OCI-LY3 (cell line): ENCODE measurements at regions not wholly inside any gene's neighbourhood (a gene's known extent, or its start where the extent isn't known, plus 50 kb on each side); places are given as distances from the start of the nearest gene placed in this dataset.

ENCODE experiments used
- H2AFZ ChIP-seq: fragments of 200-600, 300-600 bp; shearing (Covaris generic); 2 replicates; pipeline ENCODE4 v1.6.0; 2014; ENCODE audit warnings: antibody characterized with exemption, low read depth, low read length
- H3K27ac ChIP-seq: fragments of 200-600, 300-600 bp; sonication (generic); 2 replicates; pipeline ENCODE4 v1.5.1; 2014; ENCODE audit warnings: mild to moderate bottlenecking, low read length, moderate library complexity, mixed read lengths
- H3K27me3 ChIP-seq: fragments of 200-600, 300-600 bp; sonication (generic); 2 replicates; pipeline ENCODE4 v1.6.1; 2014; ENCODE audit warnings: low read depth, low read length, mixed read lengths
- H3K36me3 ChIP-seq: fragments of 200-600, 300-600 bp; sonication (generic); replicated peaks from 2 replicates; pipeline ENCODE3; 2014; ENCODE audit warnings: low read depth, low read length, mixed read lengths
- H3K4me1 ChIP-seq: fragments of 300-600, 200-600 bp; sonication (generic); 2 replicates; pipeline ENCODE4 v1.6.1; 2014; ENCODE audit warnings: low read length, mixed read lengths
- H3K4me2 ChIP-seq: fragments of 200-600, 300-600 bp; sonication (generic); 2 replicates; pipeline ENCODE4 v1.6.1; 2014; ENCODE audit warnings: low read length, mixed read lengths
- H3K4me3 ChIP-seq: fragments of 300-600, 200-600 bp; sonication (generic); 2 replicates; pipeline ENCODE4 v1.5.1; 2014; ENCODE audit warnings: antibody characterized with exemption, mild to moderate bottlenecking, low read length, moderate library complexity
- H3K79me2 ChIP-seq: fragments of 300-600, 200-600 bp; shearing (Covaris generic); 2 replicates; pipeline ENCODE4 v1.6.1; 2014; ENCODE audit warnings: mild to moderate bottlenecking, low read length, mixed read lengths
- H3K9ac ChIP-seq: fragments of 300-600, 200-600 bp; shearing (Covaris generic); 2 replicates; pipeline ENCODE4 v1.6.0; 2014; ENCODE audit warnings: mild to moderate bottlenecking, low read length, moderate library complexity
- H3K9me3 ChIP-seq: fragments of 200-600, 300-600 bp; shearing (Covaris generic); 2 replicates; pipeline ENCODE4 v1.6.1; 2014; ENCODE audit warnings: low read length, mixed read lengths; ENCODE audit not compliant: insufficient read depth
- H4K20me1 ChIP-seq: fragments of 200-600, 300-600 bp; sonication (generic); 2 replicates; pipeline ENCODE4 v1.6.1; 2016; ENCODE audit warnings: low read length, mixed read lengths; ENCODE audit not compliant: insufficient read depth
- EZH2phosphoT487 ChIP-seq: fragments of 200-600 bp; shearing (Covaris generic); IDR thresholded peaks from 2 replicates; pipeline ENCODE4 v1.6.1; 2018; ENCODE audit warnings: antibody characterized with exemption, mixed run types, low read depth
- TF ChIP-seq, protein P1 (sequence below): fragments of 200-600, 300-600 bp; sonication (generic); IDR thresholded peaks from 2 replicates; pipeline ENCODE4 v1.5.1; 2014; ENCODE audit warnings: antibody characterized with exemption, low read length, low read depth

DNA sequence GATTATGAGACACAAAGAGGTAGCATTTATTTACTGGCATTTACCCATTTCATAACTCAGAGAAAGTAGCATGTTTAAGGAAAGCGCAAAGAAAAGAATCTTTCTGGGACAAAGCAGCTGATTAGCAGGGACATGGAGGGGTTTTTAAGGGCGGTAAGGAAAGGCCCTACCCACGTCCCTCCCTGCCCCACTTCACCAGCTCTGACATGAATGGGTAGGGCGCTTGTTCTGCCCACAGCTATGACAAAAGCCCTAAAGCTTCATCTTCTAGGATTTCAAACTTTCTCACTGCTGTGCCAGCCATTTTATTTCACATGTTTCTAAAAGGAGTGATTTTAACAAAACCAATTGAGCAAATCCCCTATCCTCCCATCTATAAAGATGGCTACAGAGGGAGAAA, 406.9 kb upstream of the KLF6 start:
- no peak overlapping the region for H3K9ac ChIP-seq
- no peaks in the 10 kb centered on the region for H3K79me2 ChIP-seq
- no peaks in the 10 kb centered on the region for H3K4me1 ChIP-seq
- TF ChIP-seq, protein P1, sequence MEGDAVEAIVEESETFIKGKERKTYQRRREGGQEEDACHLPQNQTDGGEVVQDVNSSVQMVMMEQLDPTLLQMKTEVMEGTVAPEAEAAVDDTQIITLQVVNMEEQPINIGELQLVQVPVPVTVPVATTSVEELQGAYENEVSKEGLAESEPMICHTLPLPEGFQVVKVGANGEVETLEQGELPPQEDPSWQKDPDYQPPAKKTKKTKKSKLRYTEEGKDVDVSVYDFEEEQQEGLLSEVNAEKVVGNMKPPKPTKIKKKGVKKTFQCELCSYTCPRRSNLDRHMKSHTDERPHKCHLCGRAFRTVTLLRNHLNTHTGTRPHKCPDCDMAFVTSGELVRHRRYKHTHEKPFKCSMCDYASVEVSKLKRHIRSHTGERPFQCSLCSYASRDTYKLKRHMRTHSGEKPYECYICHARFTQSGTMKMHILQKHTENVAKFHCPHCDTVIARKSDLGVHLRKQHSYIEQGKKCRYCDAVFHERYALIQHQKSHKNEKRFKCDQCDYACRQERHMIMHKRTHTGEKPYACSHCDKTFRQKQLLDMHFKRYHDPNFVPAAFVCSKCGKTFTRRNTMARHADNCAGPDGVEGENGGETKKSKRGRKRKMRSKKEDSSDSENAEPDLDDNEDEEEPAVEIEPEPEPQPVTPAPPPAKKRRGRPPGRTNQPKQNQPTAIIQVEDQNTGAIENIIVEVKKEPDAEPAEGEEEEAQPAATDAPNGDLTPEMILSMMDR, result no peak
- TF ChIP-seq EZH2phosphoT487, result no peak
- H3K4me3 ChIP-seq, result no peak overlapping the region
- H3K9me3 ChIP-seq, result no peaks in the 10 kb centered on the region
- H3K27me3 ChIP-seq, result no peaks in the 10 kb centered on the region
- H2AFZ ChIP-seq, result no peak overlapping the region
- no peak overlapping the region for H3K4me2 ChIP-seq
- H3K36me3 ChIP-seq, result no peaks in the 10 kb centered on the region
- no peaks in the 10 kb centered on the region for H4K20me1 ChIP-seq
- H3K27ac ChIP-seq, result no peak overlapping the region

DNA sequence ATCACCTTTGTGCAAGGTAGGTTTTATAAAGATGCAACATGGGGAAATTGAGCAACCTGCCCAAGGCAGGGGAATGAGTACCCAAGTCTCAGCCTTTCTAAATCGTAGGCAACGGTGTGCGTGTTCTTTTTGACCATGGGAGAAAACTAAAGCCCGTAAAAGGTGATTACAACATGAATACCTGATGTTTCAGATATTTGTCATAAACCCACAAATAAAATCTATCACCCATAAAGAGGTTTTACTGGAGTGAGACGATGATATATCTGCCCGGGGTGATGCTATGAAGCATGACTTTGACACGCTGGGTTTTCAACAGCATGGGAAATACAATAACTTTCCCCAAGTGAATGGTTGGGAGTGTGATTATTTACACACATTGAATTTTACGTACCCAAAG, 406.3 kb upstream of the KLF6 start:
- H3K4me2 ChIP-seq, result no peak overlapping the region

DNA sequence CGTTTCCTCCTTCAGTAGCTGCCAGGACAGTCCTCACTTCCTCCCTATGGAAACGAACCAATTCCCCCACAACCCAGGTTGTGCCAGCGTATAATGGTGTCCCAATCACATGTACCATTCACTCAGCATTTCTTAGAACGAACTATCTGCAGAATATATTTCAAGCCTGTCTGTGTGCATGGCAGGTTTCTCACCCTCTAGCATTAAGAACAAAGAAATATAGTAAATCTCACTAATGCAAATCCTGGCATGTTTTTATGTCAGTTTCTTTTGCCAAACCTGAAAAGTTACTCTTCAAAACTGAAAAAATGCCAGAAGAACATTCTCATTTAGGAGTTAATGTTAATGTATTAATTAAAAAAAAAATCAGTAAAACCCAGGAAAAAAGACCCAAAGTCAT, 405.9 kb upstream of the KLF6 start:
- Histone ChIP-seq H3K79me2 (no peaks in the 10 kb centered on the region), H3K4me2 (no peak overlapping the region), H3K4me1 (no peaks in the 10 kb centered on the region), H3K27me3 (no peaks in the 10 kb centered on the region), H2AFZ (no peak overlapping the region), H3K36me3 (no peaks in the 10 kb centered on the region), H3K4me3 (no peak overlapping the region), H3K27ac (no peak overlapping the region), H4K20me1 (no peaks in the 10 kb centered on the region), H3K9ac (no peak overlapping the region), H3K9me3 (no peaks in the 10 kb centered on the region)
- TF ChIP-seq EZH2phosphoT487, result no peak
- TF ChIP-seq, protein P1, result no peak

More for the DNA sequence above, 406.3 kb upstream of the KLF6 start:
- no peak overlapping the region for H2AFZ ChIP-seq
- H3K4me3 ChIP-seq, result no peak overlapping the region
- no peak overlapping the region for H3K9ac ChIP-seq
- H3K27ac ChIP-seq, result no peak overlapping the region
- H3K79me2 ChIP-seq, result no peaks in the 10 kb centered on the region
- H3K4me1 ChIP-seq, result no peaks in the 10 kb centered on the region
- H3K27me3 ChIP-seq, result no peaks in the 10 kb centered on the region
- TF ChIP-seq, protein P1, result no peak
- TF ChIP-seq EZH2phosphoT487, result no peak
- H3K9me3 ChIP-seq, result no peaks in the 10 kb centered on the region
- H4K20me1 ChIP-seq, result no peaks in the 10 kb centered on the region
- H3K36me3 ChIP-seq, result no peaks in the 10 kb centered on the region

DNA sequence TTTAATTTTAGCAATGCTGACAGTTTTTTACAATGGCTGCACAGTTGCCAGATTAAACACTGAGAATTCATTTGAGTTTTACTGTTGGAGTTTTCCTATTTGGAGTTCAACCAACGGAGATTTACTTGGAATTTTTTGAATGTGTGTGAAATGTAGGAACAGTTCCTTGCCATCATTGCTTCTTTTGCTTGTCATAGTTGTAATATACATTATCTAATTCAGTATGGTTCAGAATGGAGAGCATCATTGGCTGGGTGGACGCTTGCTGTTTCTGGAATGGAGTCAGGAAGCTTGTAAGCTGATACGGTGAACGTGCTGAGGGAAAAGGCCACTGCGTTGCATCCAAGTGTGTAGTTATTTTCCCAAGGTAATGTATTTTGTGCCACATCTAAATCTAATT, 404.3 kb upstream of the KLF6 start:
- Histone ChIP-seq H3K36me3 (no peaks in the 10 kb centered on the region), H3K4me2 (no peak overlapping the region), H3K79me2 (no peaks in the 10 kb centered on the region), H3K9me3 (no peaks in the 10 kb centered on the region), H3K27me3 (no peaks in the 10 kb centered on the region), H3K4me3 (no peak overlapping the region), H4K20me1 (no peaks in the 10 kb centered on the region), H2AFZ (no peak overlapping the region), H3K4me1 (no peaks in the 10 kb centered on the region), H3K9ac (no peak overlapping the region), H3K27ac (no peak overlapping the region)
- TF ChIP-seq EZH2phosphoT487, result no peak
- TF ChIP-seq, protein P1, result no peak
